H1 (cell line): ENCODE measurements at regions not wholly inside any gene's neighbourhood (a gene's known extent, or its start where the extent isn't known, plus 50 kb on each side); places are given as distances from the start of the nearest gene placed in this dataset.

Experiments
- CHD2 ChIP-seq: IDR thresholded peaks from 2 replicates; pipeline ENCODE4 v1.6.1; 2012; ENCODE audit warnings: low read length, improper control_type of control experiment
- RBBP5 ChIP-seq: IDR thresholded peaks from 2 replicates; pipeline ENCODE4 v1.7.1; 2012; ENCODE audit warnings: low read depth, mild to moderate bottlenecking, inconsistent platforms, low read length, moderate library complexity, borderline replicate concordance
- SAP30 ChIP-seq: fragments of 300-600 bp; sonication (generic); IDR thresholded peaks from 2 replicates; pipeline ENCODE4 v1.7.1; 2012; ENCODE audit warnings: low read length, moderate library complexity, mild to moderate bottlenecking, inconsistent platforms; ENCODE audit not compliant: insufficient read depth, insufficient replicate concordance
- TBP ChIP-seq: IDR thresholded peaks from 2 replicates; pipeline ENCODE4 v1.6.1; 2011; ENCODE audit warnings: low read depth, low read length, improper control_type of control experiment

- no peak for TF ChIP-seq SAP30
- TF ChIP-seq CHD2: no peak
- TF ChIP-seq RBBP5: no peak
- no peak for TF ChIP-seq TBP
Observed at GRCh38 chr15:86010398-86010797, 69.3 kb upstream of the AGBL1 start (continued).
